T follicular helper cell (primary cell): ENCODE measurements at regions not wholly inside any gene's neighbourhood (a gene's known extent, or its start where the extent isn't known, plus 50 kb on each side); places are given as distances from the start of the nearest gene placed in this dataset.

Source experiments
- DNase-seq: peaks from one replicate; pipeline ENCODE4 v3.0.0-alpha.2; 2020; ENCODE audit warnings: low read depth

DNA sequence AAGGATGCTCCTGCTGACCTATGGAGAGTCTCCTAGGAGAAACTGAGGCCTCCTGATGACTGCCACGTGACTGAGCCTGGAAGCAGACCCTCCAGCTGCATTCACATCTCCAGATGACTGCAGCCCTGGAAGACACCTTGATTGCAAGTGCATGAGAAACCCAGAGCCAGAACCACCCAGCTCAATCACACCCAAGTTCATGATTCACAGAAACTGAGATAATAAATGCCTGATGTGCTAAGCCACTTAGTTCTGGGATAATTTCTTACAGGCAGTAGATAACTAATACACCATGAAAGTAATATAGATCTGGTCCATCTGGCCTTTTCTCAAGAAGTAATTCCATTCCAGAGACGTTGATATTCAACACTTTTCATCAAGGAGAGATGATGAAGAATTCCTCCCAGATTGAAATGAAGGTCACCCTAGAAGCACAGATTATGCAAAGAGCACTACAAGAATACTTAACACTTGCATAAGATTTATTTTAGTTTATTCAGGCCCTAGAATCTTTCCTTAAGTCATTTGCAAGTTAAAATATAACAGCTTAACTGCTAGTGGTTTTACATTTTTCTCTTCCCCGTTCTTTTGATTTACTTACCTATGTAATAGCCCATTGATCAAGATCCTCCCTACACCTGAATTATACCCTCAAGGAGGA, 208.2 kb upstream of the INHBA start:
- no peak for DNase-seq

DNA sequence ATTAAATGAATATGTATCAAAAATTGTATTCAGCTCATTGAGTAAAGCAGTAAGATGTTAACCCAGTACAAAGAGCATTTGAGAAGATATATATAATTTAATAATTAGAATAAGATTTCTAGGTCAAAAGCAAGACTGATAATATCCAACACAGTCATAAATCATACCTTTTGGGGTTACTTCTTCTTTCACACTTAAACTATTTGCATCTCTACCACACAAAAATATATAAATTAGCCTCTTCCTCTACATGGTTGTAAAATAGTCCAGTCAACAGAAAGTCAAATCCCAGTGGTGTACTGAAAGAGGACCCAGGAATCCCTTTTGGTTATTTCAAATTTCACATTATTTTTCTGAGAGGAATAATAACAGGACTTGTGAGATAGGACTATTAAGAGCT, 204.6 kb upstream of the INHBA start:
- DNase-seq = no peak

DNA sequence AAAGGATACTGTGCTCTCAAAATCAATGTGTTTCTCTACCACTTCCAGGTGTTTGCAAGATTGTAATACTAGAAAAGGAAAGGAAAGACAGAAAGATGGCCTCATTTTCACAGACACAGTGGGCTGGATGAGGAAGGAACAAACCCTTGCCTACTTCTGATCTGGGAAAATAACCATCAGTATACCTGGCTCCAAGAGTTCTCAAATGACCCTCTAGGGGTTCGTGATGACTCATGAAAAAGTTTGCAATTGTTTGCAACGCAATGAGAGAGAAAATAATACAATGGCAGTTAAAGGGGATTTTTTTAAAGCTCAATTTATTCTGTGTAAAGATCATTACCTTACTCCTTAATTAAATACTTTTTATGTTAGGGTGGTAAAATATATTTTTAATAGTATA, 197.6 kb upstream of the INHBA start:
- no peak for DNase-seq

GRCh38 chr7:41899823-41900433, 197.0 kb upstream of the INHBA start:
- DNase-seq = no peak

DNA sequence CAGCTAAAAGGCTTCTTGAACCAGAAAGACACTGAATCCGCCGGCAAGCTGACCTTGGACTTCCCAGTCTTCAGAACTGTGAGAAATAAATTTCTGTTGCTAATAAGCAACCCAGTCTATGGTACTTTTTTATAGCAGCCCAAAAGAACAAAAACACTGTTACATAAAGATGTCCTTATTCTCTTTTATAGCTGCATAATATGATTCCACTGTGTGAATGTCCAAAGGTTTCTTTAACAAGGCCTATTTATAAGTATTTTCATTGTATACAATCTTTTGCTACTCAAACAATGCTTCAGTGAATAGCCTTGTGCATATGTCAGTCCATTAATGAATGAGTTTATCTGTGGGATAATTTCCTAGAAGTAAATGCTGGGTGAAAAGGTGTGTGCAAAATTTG, 190.8 kb upstream of the INHBA start:
- no peak for DNase-seq

GRCh38 chr7:41892356-41893100, 189.6 kb upstream of the INHBA start:
- no peak for DNase-seq

GRCh38 chr7:41891950-41892349, 189.1 kb upstream of the INHBA start:
- no peak for DNase-seq

- DNase-seq = no peak
Observed at GRCh38 chr7:41890631-41891274, 187.9 kb upstream of the INHBA start.

- no peak for DNase-seq
Observed at GRCh38 chr7:41889472-41889871, 186.6 kb upstream of the INHBA start.

DNA sequence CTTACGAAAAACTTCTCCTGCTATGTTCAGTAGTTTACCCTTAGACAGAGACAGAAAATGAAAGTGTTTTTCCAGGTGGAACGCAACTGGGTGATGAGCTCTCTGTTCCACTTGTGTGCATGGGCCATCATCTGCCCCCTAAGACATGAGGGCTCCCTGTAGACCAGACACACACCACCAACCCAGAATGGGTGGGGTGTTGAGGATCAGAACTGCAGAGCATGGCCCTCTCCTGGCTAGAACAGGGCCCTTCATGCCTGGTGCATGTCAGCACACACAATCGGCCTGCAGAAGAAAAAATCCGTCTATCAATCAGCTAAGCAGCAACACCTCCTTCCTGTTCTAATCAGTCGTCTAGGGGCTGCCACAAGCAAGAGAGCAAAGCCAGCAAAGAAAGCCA, 186.2 kb upstream of the INHBA start:
- DNase-seq = no peak

DNA sequence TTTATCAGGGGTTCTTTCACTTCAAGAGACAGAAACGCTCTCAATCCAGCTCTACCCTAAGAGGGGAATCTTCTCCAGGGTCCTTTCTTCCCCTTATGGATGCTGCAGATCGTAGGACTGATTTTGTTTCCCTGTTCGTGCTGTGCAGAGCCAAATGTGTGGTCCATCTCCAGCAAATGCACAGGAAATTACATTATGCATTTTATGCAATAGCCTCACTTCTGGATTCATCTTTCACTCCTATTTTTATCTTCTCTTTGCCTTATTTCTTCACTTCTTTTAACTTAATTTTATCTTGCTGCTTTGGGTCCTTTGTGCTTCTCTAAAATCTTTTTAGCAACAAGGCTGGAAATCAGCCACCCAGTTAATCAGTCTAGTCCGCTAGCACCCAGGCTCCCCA, 184.5 kb upstream of the INHBA start:
- no peak for DNase-seq

GRCh38 chr7:41886901-41887311, 184.0 kb upstream of the INHBA start:
- DNase-seq = no peak

DNA sequence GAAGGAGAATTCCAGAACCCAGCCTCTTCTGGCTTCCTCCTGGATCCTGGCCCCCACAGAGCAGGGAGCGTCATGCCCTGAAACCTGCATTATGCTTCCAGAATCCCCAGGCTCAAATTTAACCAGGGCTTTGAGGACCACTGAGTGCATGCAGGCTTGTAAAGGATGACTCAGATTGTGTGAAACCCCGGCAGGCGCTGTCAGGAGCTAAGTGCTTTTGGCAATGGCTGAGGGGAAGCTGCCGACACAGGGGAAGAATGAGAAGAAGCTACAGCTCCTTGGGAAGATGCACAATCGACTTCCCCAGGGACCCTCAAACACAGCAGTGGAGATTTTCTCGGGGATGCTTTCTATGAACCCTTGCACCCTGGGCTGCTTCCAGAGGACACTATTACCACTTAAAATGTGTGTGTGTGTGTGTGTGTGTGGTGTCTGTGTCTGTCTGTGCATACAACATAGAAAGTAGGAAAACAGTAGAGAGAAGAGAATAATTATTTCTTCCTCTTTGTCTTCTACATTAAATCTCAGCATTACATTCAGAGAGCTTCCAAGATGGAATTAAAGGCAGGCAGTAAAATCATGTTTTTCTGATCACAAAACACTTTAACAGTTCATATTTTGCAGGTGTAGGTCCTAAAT, 183.5 kb upstream of the INHBA start:
- DNase-seq = no peak

- DNase-seq = no peak
Observed at GRCh38 chr7:41885748-41886147, 182.9 kb upstream of the INHBA start.

DNA sequence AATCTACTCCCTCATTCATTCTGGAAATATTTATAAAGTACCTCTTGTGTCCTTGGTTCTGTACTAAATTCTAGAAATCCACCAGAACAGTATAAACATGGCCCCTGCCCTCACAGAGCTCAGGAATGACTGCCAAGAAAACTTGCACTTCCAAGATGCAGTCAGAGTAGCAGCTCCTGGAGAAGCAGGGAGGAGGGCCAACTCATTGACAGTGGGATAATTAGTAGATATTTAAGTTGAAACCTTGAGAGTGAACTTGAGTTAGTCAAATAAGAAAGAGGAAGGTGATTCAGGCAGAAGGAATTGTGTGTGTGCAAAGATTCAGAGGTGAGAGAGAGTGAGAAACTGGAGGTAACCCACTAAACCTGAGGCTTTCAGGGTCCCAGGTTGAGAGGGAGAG, 182.2 kb upstream of the INHBA start:
- DNase-seq = no peak

GRCh38 chr7:41882745-41883420, 180.0 kb upstream of the INHBA start:
- DNase-seq = no peak

DNA sequence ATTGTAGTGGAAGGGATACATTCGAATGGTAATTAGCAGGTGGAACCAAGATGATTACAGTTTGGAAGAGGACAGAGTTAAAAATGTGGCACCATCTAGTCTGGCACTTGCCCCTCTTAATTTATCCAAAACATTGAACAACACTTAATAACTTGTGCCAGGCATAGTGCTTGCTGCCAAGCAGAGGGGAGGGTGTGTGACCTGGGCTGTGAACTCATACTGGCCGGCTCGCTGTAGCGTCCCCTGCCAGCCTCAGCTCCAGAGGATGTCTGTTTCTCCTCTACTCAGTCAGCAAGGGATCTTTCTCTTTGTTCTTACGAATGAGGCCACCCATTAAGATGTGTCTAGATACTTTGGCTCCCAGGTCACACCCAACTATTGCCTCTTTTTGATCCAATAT, 179.4 kb upstream of the INHBA start:
- no peak for DNase-seq

DNA sequence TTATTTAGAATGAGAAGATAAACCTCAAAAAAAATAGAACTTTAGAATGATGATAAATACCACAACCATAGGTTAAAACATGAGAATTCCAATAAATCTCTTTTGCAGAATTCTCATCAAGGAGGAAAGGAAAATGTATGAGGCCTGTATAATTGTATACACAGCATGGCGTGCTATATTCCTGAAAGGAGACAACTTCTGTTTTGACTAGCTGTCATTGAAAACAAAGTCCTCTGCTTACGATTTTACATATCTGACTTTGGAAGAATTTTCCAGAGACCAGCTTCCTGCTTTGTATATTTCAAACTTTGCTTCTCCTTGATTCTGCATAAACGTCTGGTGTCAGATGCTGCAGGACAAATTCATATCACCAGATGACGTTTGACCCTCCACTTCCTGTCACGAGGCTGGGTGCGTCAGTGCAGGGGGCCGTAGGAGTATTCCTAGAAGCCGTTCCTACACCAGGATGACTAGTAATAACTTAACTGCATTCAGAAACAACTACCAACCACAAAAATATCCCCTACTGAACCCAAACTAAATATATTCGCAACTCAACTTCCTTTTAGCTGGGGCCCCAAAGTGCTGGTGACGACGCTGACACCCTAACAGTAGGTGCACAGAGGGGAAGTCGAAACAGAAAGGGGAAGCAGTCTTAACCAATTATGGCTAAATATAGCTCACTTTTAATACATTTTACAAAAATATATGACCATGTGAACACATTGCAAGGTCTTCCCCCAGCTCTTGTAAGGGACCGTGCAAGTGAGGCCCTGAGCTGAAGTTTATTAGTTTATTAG, 178.6 kb upstream of the INHBA start:
- DNase-seq = peak; percentile 31

GRCh38 chr7:41880107-41880506, 177.2 kb upstream of the INHBA start:
- DNase-seq = no peak

GRCh38 chr7:41879403-41879802, 176.5 kb upstream of the INHBA start:
- DNase-seq = no peak
